SK-N-SH (cell line): ENCODE measurements at regions not wholly inside any gene's neighbourhood (a gene's known extent, or its start where the extent isn't known, plus 50 kb on each side); places are given as distances from the start of the nearest gene placed in this dataset.

Experiments
- CTCF ChIA-PET: fragments of 300-600, 350-600 bp; formaldehyde crosslinking; extraction: SDS; loops from one replicate; lab custom pipeline; 2021; lab: Yijun Ruan, JAX
- POLR2A ChIA-PET: fragments of 350-600 bp; sonication (Branson Sonifier 250); formaldehyde crosslinking; extraction: SDS; loops from one replicate; lab custom pipeline; 2020; ENCODE audit warnings: antibody characterized with exemption, inconsistent platforms; lab: Yijun Ruan, JAX
- DNase-seq: peaks from one replicate; pipeline ENCODE4 v3.0.0; 2012
- H2AFZ ChIP-seq: fragments of 200-600 bp; sonication (generic); 2 replicates; pipeline ENCODE4 v1.8.1; 2016; ENCODE audit warnings: antibody characterized with exemption, mild to moderate bottlenecking, low read depth
- H3F3A ChIP-seq: fragments of 200-600 bp; sonication (generic); replicated peaks from 2 replicates; pipeline ENCODE3; 2016; ENCODE audit warnings: antibody characterized with exemption, mild to moderate bottlenecking; ENCODE audit not compliant: insufficient read depth
- H3K27ac ChIP-seq, 2 experiments: fragments of 200-500 bp in 1 of 2; fragments of 200-600 bp in 1 of 2; sonication (Bioruptor generic) in 1 of 2; sonication (generic), shearing (Covaris generic) in 1 of 2; 2 replicates each; pipeline versions ENCODE4 v1.5.1 to v1.6.1; 2014 to 2016; ENCODE audit warnings: low read depth in 2 of 2, inconsistent platforms in 1 of 2, low read length in 1 of 2, mild to moderate bottlenecking in 1 of 2, mixed read lengths in 1 of 2
- H3K27me3 ChIP-seq: fragments of 200-600 bp; sonication (generic), shearing (Covaris generic); 2 replicates; pipeline ENCODE4 v1.6.1; 2016; ENCODE audit warnings: mixed run types; ENCODE audit not compliant: insufficient read depth
- H3K36me3 ChIP-seq, 2 experiments: fragments of 200-500 bp in 1 of 2; fragments of 200-600 bp in 1 of 2; sonication (Bioruptor generic) in 1 of 2; sonication (generic) in 1 of 2; replicated peaks in 1 of 2; 2 replicates each; pipeline versions ENCODE3 to v1.5.1; 2014 to 2016; ENCODE audit warnings: low read length in 1 of 2, mild to moderate bottlenecking in 1 of 2; ENCODE audit not compliant: insufficient read depth in 2 of 2, control insufficient read depth in 1 of 2
- H3K4me1 ChIP-seq, 2 experiments: fragments of 200-500 bp in 1 of 2; fragments of 200-600 bp in 1 of 2; sonication (Bioruptor generic) in 1 of 2; sonication (generic), shearing (Covaris generic) in 1 of 2; 2 replicates each; pipeline versions ENCODE4 v1.5.1 to v1.6.1; 2014 to 2016; ENCODE audit warnings: low read depth in 1 of 2, low read length in 1 of 2, mixed run types in 1 of 2; ENCODE audit not compliant: insufficient read depth in 2 of 2, control insufficient read depth in 1 of 2
- H3K4me2 ChIP-seq: fragments of 200-600 bp; sonication (generic), shearing (Covaris generic); 2 replicates; pipeline ENCODE4 v1.6.1; 2017; ENCODE audit warnings: mixed run types
- H3K4me3 ChIP-seq, 2 experiments: fragments of 200-500 bp in 1 of 2; fragments of 200-600 bp in 1 of 2; sonication (Bioruptor generic) in 1 of 2; sonication (generic), shearing (Covaris generic) in 1 of 2; 2 replicates each; pipeline versions ENCODE4 v1.5.1 to v1.8.1; 2014 to 2016; ENCODE audit warnings: low read depth in 2 of 2, inconsistent platforms in 1 of 2, low read length in 1 of 2, mild to moderate bottlenecking in 1 of 2, mixed read lengths in 1 of 2, moderate library complexity in 1 of 2
- H3K79me2 ChIP-seq: fragments of 200-600 bp; sonication (generic); 2 replicates; pipeline ENCODE4 v1.8.1; 2017; ENCODE audit warnings: mild to moderate bottlenecking; ENCODE audit not compliant: insufficient read depth
- H3K9ac ChIP-seq: fragments of 200-600 bp; sonication (generic); 2 replicates; pipeline ENCODE4 v1.6.1; 2017; ENCODE audit warnings: mixed run types
- H3K9me2 ChIP-seq: fragments of 200-600 bp; sonication (generic); 2 replicates; pipeline ENCODE4 v1.6.1; 2017; ENCODE audit warnings: mixed run types
- H3K9me3 ChIP-seq: fragments of 200-600 bp; sonication (generic); 2 replicates; pipeline ENCODE4 v1.6.1; 2017; ENCODE audit warnings: mixed run types, mild to moderate bottlenecking, moderate library complexity
- H4K20me1 ChIP-seq: fragments of 200-600 bp; sonication (generic); 2 replicates; pipeline ENCODE4 v1.6.1; 2017; ENCODE audit warnings: mild to moderate bottlenecking, mixed run types; ENCODE audit not compliant: insufficient read depth
- CHD2 ChIP-seq: fragments of 150-350 bp; IDR thresholded peaks from 2 replicates; pipeline ENCODE4 v1.6.1; 2018; ENCODE audit warnings: low read length; ENCODE audit not compliant: partially characterized antibody
- CTCF ChIP-seq: fragments of 200-600 bp; sonication (generic); IDR thresholded peaks from 2 replicates; pipeline ENCODE4 v1.6.1; 2017; ENCODE audit warnings: antibody characterized with exemption, mild to moderate bottlenecking, moderate library complexity
- EP300 ChIP-seq, 2 experiments: IDR thresholded peaks; 2 replicates each; pipeline versions ENCODE4 v1.4.0 to v1.6.1; 2012; ENCODE audit warnings: borderline replicate concordance in 1 of 2, low read depth in 1 of 2, low read length in 1 of 2
- EZH2phosphoT487 ChIP-seq: fragments of 200-600 bp; sonication (generic); IDR thresholded peaks from 2 replicates; pipeline ENCODE4 v1.6.1; 2017; ENCODE audit warnings: low read depth, mixed run types, mild to moderate bottlenecking, antibody characterized with exemption, moderate library complexity, borderline replicate concordance
- FOSL2 ChIP-seq: IDR thresholded peaks from 2 replicates; pipeline ENCODE4 v1.4.0; 2012; ENCODE audit warnings: low read depth, mild to moderate bottlenecking, moderate library complexity, borderline replicate concordance
- FOXM1 ChIP-seq: IDR thresholded peaks from 2 replicates; pipeline ENCODE4 v1.4.0; 2012; ENCODE audit warnings: low read depth, mild to moderate bottlenecking
- GABPA ChIP-seq: IDR thresholded peaks from 2 replicates; pipeline ENCODE4 v1.4.0; 2012; ENCODE audit warnings: low read depth, mild to moderate bottlenecking
- GATA2 ChIP-seq: sonication (generic); formaldehyde crosslinking; IDR thresholded peaks from 2 replicates; pipeline ENCODE4 v1.5.0; 2020; ENCODE audit warnings: mild to moderate bottlenecking, missing genetic modification reagents
- IRF3 ChIP-seq: fragments of 150-350 bp; IDR thresholded peaks from 2 replicates; pipeline ENCODE4 v1.6.1; 2016; ENCODE audit warnings: mild to moderate bottlenecking, low read depth, low read length
- MAX ChIP-seq: IDR thresholded peaks from 2 replicates; pipeline ENCODE4 v1.4.0; 2012; ENCODE audit warnings: low read depth
- MXI1 ChIP-seq: IDR thresholded peaks from 2 replicates; pipeline ENCODE4 v1.6.1; 2012; ENCODE audit warnings: mild to moderate bottlenecking, low read depth, low read length, improper control_type of control experiment
- REST ChIP-seq: IDR thresholded peaks from 2 replicates; pipeline ENCODE4 v1.6.1; 2012; ENCODE audit warnings: mild to moderate bottlenecking, low read depth, low read length, moderate library complexity
- SMC3 ChIP-seq: IDR thresholded peaks from 2 replicates; pipeline ENCODE4 v1.6.1; 2012; ENCODE audit warnings: low read depth, low read length, improper control_type of control experiment
- TCF12 ChIP-seq: IDR thresholded peaks from 2 replicates; pipeline ENCODE4 v1.4.0; 2012
- USF1 ChIP-seq: IDR thresholded peaks from 2 replicates; pipeline ENCODE4 v1.4.0; 2012; ENCODE audit warnings: low read depth, borderline replicate concordance
- USF2 ChIP-seq: fragments of 150-350 bp; IDR thresholded peaks from 2 replicates; pipeline ENCODE4 v1.6.1; 2017; ENCODE audit warnings: antibody characterized with exemption, low read length, low read depth, borderline replicate concordance
- YY1 ChIP-seq: IDR thresholded peaks from 2 replicates; pipeline ENCODE4 v1.4.0; 2012; ENCODE audit warnings: low read depth, mild to moderate bottlenecking
- WGBS: methylation state at CpG from one replicate; pipeline ENCODE4 v1.1.6; 2017; ENCODE audit warnings: low lambda C conversion rate; 5-methylcytosine and 5-hydroxymethylcytosine counted together

GRCh38 chr4:38290366-38290765 is 330.2 kb downstream of the PTTG2 start (continued):
- no peak for TF ChIP-seq CHD2

- Histone ChIP-seq H3K27me3 (no peaks in the 10 kb centered on the region), H3K4me2 (no peak overlapping the region), H3K4me3 (no peak overlapping the region), H3K79me2 (no peaks in the 10 kb centered on the region), H3K27ac (no peak overlapping the region), H3K9me3 (no peaks in the 10 kb centered on the region), H3K4me1 (peaks cover 0 to 4% of the 10 kb centered on the region in 2 experiments; a peak in 1 of 4 replicates), H2AFZ (no peak overlapping the region), H3K9ac (no peak overlapping the region), H3F3A (peaks cover 6% of the 10 kb centered on the region), H3K9me2 (no peaks in the 10 kb centered on the region), H4K20me1 (no peaks in the 10 kb centered on the region), H3K36me3 (no peaks in the 10 kb centered on the region)
- no peak for TF ChIP-seq FOSL2
- no peak for TF ChIP-seq CHD2
- no peak for TF ChIP-seq MAX
- no peak for TF ChIP-seq USF2
- no peak for TF ChIP-seq CTCF
- no peak for TF ChIP-seq EZH2phosphoT487
- TF ChIP-seq USF1: no peak
- no peak for TF ChIP-seq EP300 (IDR thresholded peaks at IDR 0.05; ENCODE audit: borderline replicate concordance in 1 of 2, low read depth in 1 of 2, low read length in 1 of 2)
- no peak for TF ChIP-seq GATA2 (CRISPR knock-in tag)
- TF ChIP-seq MXI1: no peak
- no peak for TF ChIP-seq YY1
- no peak for TF ChIP-seq REST
- no peak for TF ChIP-seq SMC3
- no peak for TF ChIP-seq IRF3
- no peak for TF ChIP-seq FOXM1
- no peak for TF ChIP-seq TCF12
- no peak for TF ChIP-seq GABPA
- DNase-seq: no peak
- 64% methylated on average over 1 of the region's 1 CpG for WGBS
- ChIA-PET POLR2A (no interaction called here), CTCF (no interaction called here)
Measured at GRCh38 chr4:38290914-38291313, 330.7 kb downstream of the PTTG2 start.
